ENCODE measurements at regions not wholly inside any gene's neighbourhood (a gene's known extent, or its start where the extent isn't known, plus 50 kb on each side); places are given as distances from the start of the nearest gene placed in this dataset.

GRCh38 chr15:70167155-70167554 is 69.4 kb upstream of the TLE3 start:
- TF ChIP-seq CTCF (conservative IDR thresholded peaks at IDR 0.05; ENCODE audit: low read depth, low read length) (no peak), EZH2 (IDR thresholded peaks at IDR 0.05; ENCODE audit: borderline replicate concordance, low read depth, low read length, poor library complexity, severe bottlenecking) (no peak)

All from A673 (cell line).